HG02623 (cell line): ENCODE measurements at regions not wholly inside any gene's neighbourhood (a gene's known extent, or its start where the extent isn't known, plus 50 kb on each side); places are given as distances from the start of the nearest gene placed in this dataset.
"Not testable (repeated sequence)": the region's sequence is repeated elsewhere in the genome, so short reads cannot be mapped to it uniquely, and the experiment has no call there.

Source experiments
- ATAC-seq: cut with Tn5 transposase; IDR thresholded peaks from one replicate; pipeline ENCODE4 v1.9.1; 2021; ENCODE audit warnings: moderate library complexity; ENCODE audit not compliant: unreplicated experiment

- ATAC-seq: no peak
Measured at GRCh38 chr14:34302654-34303053, 159.4 kb downstream of the SPTSSA start.

GRCh38 chr14:34300882-34301734 is 160.9 kb downstream of the SPTSSA start:
- ATAC-seq: no peak

GRCh38 chr14:34300330-34300729 is 161.7 kb downstream of the SPTSSA start:
- ATAC-seq: no peak

- ATAC-seq: no peak
Measured at GRCh38 chr14:34299360-34299759, 162.7 kb downstream of the SPTSSA start.

- no peak for ATAC-seq
Measured at GRCh38 chr14:34297786-34298520, 164.1 kb downstream of the SPTSSA start.

GRCh38 chr14:34283590-34283989 is 178.4 kb downstream of the SPTSSA start:
- no peak for ATAC-seq

- no peak for ATAC-seq
Measured at GRCh38 chr14:34277191-34277590, 184.8 kb downstream of the SPTSSA start.

GRCh38 chr14:34275530-34275929 is 186.5 kb downstream of the SPTSSA start:
- no peak for ATAC-seq

GRCh38 chr14:34275078-34275477 is 187.0 kb downstream of the SPTSSA start:
- no peak for ATAC-seq

GRCh38 chr14:34273716-34274115 is 188.3 kb downstream of the SPTSSA start:
- ATAC-seq: not testable (repeated sequence)

- ATAC-seq: no peak
Measured at GRCh38 chr14:34270361-34270760, 191.7 kb downstream of the SPTSSA start.

GRCh38 chr14:34266344-34266743 is 195.7 kb downstream of the SPTSSA start:
- no peak for ATAC-seq

GRCh38 chr14:34262127-34262910 is 199.7 kb downstream of the SPTSSA start:
- ATAC-seq: no peak

- ATAC-seq: no peak
Measured at GRCh38 chr14:34259996-34260395, 202.0 kb downstream of the SPTSSA start.

GRCh38 chr14:34258318-34258717 is 203.7 kb downstream of the SPTSSA start:
- ATAC-seq: no peak

GRCh38 chr14:34257505-34257904 is 204.5 kb downstream of the SPTSSA start:
- ATAC-seq: no peak

GRCh38 chr14:34256223-34256622 is 205.8 kb downstream of the SPTSSA start:
- ATAC-seq: no peak

- no peak for ATAC-seq
Measured at GRCh38 chr14:34254571-34254970, 207.5 kb downstream of the SPTSSA start.

- ATAC-seq: no peak
Measured at GRCh38 chr14:34254031-34254430, 208.0 kb downstream of the SPTSSA start.

- ATAC-seq: no peak
Measured at GRCh38 chr14:34252227-34252626, 209.8 kb downstream of the SPTSSA start.

- no peak for ATAC-seq
Measured at GRCh38 chr14:34251662-34252061, 210.4 kb downstream of the SPTSSA start.
